Testis (tissue), 2 donors: ENCODE measurements at regions not wholly inside any gene's neighbourhood (a gene's known extent, or its start where the extent isn't known, plus 50 kb on each side); places are given as distances from the start of the nearest gene placed in this dataset.

Source experiments
- POLR2A ChIP-seq: fragments of 450-650 bp; IDR thresholded peaks from one replicate; pipeline ENCODE4 v1.6.1; 2017; ENCODE audit warnings: antibody characterized with exemption, mild to moderate bottlenecking, moderate library complexity
- TF ChIP-seq, protein P1 (sequence below), 3 experiments: fragments of 450-650 bp in 2 of 3; fragments of 200-600 bp in 1 of 3; sonication (generic) in 1 of 3; IDR thresholded peaks; one replicate each; pipeline ENCODE4 v1.5.1; 2016 to 2019; ENCODE audit warnings: antibody characterized with exemption in 3 of 3, mild to moderate bottlenecking in 2 of 3, moderate library complexity in 1 of 3

DNA sequence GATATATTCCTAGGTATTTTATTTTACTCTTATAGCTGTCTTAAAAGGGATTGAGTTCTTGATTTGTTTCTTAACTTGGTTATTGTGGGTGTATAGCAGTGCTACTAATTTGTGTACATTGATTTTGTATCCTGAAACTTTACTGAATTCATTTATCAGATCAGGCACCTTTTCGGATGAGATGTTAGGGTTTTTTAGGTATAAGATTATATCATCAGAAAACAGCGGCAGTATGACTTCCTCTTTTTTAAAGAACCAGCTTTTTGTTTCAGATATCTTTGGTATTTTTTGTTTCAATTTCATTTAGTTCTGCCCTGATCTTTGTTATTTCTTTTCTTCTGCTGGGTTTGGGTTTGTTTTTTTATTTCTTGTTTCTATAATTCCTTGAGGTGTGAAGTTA lies 382.4 kb upstream of the ADGRB3 start:
- TF ChIP-seq, protein P1, sequence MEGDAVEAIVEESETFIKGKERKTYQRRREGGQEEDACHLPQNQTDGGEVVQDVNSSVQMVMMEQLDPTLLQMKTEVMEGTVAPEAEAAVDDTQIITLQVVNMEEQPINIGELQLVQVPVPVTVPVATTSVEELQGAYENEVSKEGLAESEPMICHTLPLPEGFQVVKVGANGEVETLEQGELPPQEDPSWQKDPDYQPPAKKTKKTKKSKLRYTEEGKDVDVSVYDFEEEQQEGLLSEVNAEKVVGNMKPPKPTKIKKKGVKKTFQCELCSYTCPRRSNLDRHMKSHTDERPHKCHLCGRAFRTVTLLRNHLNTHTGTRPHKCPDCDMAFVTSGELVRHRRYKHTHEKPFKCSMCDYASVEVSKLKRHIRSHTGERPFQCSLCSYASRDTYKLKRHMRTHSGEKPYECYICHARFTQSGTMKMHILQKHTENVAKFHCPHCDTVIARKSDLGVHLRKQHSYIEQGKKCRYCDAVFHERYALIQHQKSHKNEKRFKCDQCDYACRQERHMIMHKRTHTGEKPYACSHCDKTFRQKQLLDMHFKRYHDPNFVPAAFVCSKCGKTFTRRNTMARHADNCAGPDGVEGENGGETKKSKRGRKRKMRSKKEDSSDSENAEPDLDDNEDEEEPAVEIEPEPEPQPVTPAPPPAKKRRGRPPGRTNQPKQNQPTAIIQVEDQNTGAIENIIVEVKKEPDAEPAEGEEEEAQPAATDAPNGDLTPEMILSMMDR (IDR thresholded peaks at IDR 0.05): no peak
- TF ChIP-seq POLR2A: no peak
